ENCODE measurements at regions not wholly inside any gene's neighbourhood (a gene's known extent, or its start where the extent isn't known, plus 50 kb on each side); places are given as distances from the start of the nearest gene placed in this dataset.

GRCh38 chr1:71224741-71225377 lies 144.0 kb upstream of the ZRANB2 start:
- no peak overlapping the region for H3K4me3 Mint-ChIP-seq (ENCODE audit: low read depth)
- DNase-seq (ENCODE audit: low spot score, unreplicated experiment): no peak
- H3K9me3 Mint-ChIP-seq (ENCODE audit: low read depth): no peaks in the 10 kb centered on the region
- TF ChIP-seq CTCF (IDR thresholded peaks at IDR 0.05; ENCODE audit: unreplicated experiment): no peak
- no peaks in the 10 kb centered on the region for H3K36me3 Mint-ChIP-seq (ENCODE audit: insufficient read depth)
- no peaks in the 10 kb centered on the region for H3K4me1 Mint-ChIP-seq (ENCODE audit: low read depth)
- no peak overlapping the region for H3K27ac Mint-ChIP-seq
- peaks cover 7% of the 10 kb centered on the region for H3K27me3 Mint-ChIP-seq

- H3K4me3 Mint-ChIP-seq (ENCODE audit: low read depth): no peak overlapping the region
- H3K4me1 Mint-ChIP-seq (ENCODE audit: low read depth): no peaks in the 10 kb centered on the region
- H3K27me3 Mint-ChIP-seq: peaks cover 3% of the 10 kb centered on the region
- no peak for TF ChIP-seq CTCF (IDR thresholded peaks at IDR 0.05; ENCODE audit: unreplicated experiment)
- DNase-seq (ENCODE audit: low spot score, unreplicated experiment): no peak
- no peaks in the 10 kb centered on the region for H3K36me3 Mint-ChIP-seq (ENCODE audit: insufficient read depth)
- H3K9me3 Mint-ChIP-seq (ENCODE audit: low read depth): no peaks in the 10 kb centered on the region
- H3K27ac Mint-ChIP-seq: no peak overlapping the region
Measured at GRCh38 chr1:71223641-71224340, 143.0 kb upstream of the ZRANB2 start.

DNA sequence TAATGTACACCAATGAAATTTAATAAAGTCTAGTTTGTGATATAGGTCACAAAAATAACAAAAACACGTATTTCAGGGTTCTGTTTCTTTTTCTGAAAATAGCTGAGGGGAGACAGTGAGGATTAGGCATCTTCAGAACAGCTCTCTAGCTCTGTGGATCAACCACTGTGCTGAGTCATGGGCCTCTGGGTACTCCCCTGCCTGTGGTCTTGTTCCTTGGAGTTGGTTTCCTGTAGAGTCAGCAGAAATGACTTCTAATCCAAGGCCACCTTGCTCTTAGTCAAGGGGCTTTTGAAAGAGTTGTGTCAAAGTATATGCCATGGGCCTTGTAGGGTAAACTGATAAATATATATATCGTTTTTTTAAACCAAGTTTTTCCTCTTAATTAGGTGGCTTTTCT lies 141.8 kb upstream of the ZRANB2 start:
- Mint-ChIP-seq H3K4me3 (ENCODE audit: low read depth) (no peak overlapping the region), H3K4me1 (ENCODE audit: low read depth) (no peaks in the 10 kb centered on the region), H3K36me3 (ENCODE audit: insufficient read depth) (no peaks in the 10 kb centered on the region), H3K27me3 (no peaks in the 10 kb centered on the region), H3K27ac (no peak overlapping the region), H3K9me3 (ENCODE audit: low read depth) (no peaks in the 10 kb centered on the region)
- DNase-seq (ENCODE audit: low spot score, unreplicated experiment): no peak
- TF ChIP-seq CTCF (IDR thresholded peaks at IDR 0.05; ENCODE audit: unreplicated experiment): no peak

DNA sequence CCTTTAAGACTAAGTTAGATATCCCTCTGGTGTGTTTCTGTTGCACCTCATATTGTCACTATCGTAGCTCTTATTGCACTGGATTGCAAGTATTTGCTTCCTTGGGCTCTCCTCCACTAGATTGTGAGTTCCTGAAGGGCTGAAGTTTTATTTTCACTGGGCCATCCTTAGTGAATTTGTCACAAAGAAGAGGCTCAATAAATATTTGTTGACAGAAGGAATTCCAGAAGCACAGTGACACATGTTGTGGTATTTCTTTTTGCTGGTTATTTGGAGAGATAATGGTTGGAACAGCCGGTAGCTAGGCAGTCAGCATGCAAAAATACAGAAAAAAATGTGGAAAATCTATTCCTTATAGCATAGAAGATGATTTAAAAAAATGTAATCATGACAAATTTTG lies 129.9 kb upstream of the ZRANB2 start:
- Mint-ChIP-seq H3K27me3 (no peaks in the 10 kb centered on the region), H3K4me3 (ENCODE audit: low read depth) (no peak overlapping the region), H3K9me3 (ENCODE audit: low read depth) (no peaks in the 10 kb centered on the region), H3K27ac (no peak overlapping the region), H3K36me3 (ENCODE audit: insufficient read depth) (no peaks in the 10 kb centered on the region), H3K4me1 (ENCODE audit: low read depth) (no peaks in the 10 kb centered on the region)
- TF ChIP-seq CTCF (IDR thresholded peaks at IDR 0.05; ENCODE audit: unreplicated experiment): no peak
- DNase-seq (ENCODE audit: low spot score, unreplicated experiment): no peak

- H3K4me1 Mint-ChIP-seq (ENCODE audit: low read depth): no peaks in the 10 kb centered on the region
- no peaks in the 10 kb centered on the region for H3K27me3 Mint-ChIP-seq
- no peak for DNase-seq (ENCODE audit: low spot score, unreplicated experiment)
- no peak overlapping the region for H3K27ac Mint-ChIP-seq
- no peak for TF ChIP-seq CTCF (IDR thresholded peaks at IDR 0.05; ENCODE audit: unreplicated experiment)
- H3K9me3 Mint-ChIP-seq (ENCODE audit: low read depth): no peaks in the 10 kb centered on the region
- no peak overlapping the region for H3K4me3 Mint-ChIP-seq (ENCODE audit: low read depth)
- H3K36me3 Mint-ChIP-seq (ENCODE audit: insufficient read depth): no peaks in the 10 kb centered on the region
Measured at GRCh38 chr1:71203241-71203640, 122.4 kb upstream of the ZRANB2 start.

All from progenitor cell of endocrine pancreas (in vitro differentiated cells).